GM12878 (cell line): ENCODE measurements at regions not wholly inside any gene's neighbourhood (a gene's known extent, or its start where the extent isn't known, plus 50 kb on each side); places are given as distances from the start of the nearest gene placed in this dataset.
A peak's percentile ranks its signal among the peaks of the same experiment; 100 is the strongest.

Experiments used
- ATAC-seq: fragments of 200-7000 bp; cut with Tn5 transposase; 3 replicates; pipeline ENCODE4 v1.9.1; 2020; ENCODE audit warnings: mild to moderate bottlenecking, moderate library complexity
- BruUV-seq: library from RNA; stranded (reverse); fragments of 400-500 nt; replicated peaks from 2 replicates; lab custom pipeline; 2021; lab: Mats Ljungman, UMichigan
- CTCF ChIA-PET: fragments of 300-600 bp; sonication (Branson Sonifier 250); formaldehyde crosslinking; extraction: SDS; loops from one replicate; lab custom pipeline; 2021; ENCODE audit warnings: inconsistent platforms; lab: Yijun Ruan, JAX
- POLR2A ChIA-PET: fragments of 350-600 bp; formaldehyde crosslinking; extraction: SDS; loops from one replicate; lab custom pipeline; 2021; ENCODE audit warnings: inconsistent platforms; lab: Charles Lee
- RAD21 ChIA-PET: fragments of 300-600 bp; sonication (Branson Sonifier 250); formaldehyde crosslinking; loops from one replicate; lab custom pipeline; 2023; ENCODE audit warnings: antibody characterized with exemption; ENCODE audit not compliant: unreplicated experiment; lab: Charles Lee
- SMC1A ChIA-PET: fragments of 300-600 bp; sonication (Branson Sonifier 250); formaldehyde crosslinking; loops from one replicate; lab custom pipeline; 2023; ENCODE audit not compliant: unreplicated experiment, uncharacterized antibody; lab: Charles Lee
- DNase-seq: peaks from one replicate; pipeline ENCODE4 v3.0.0-alpha.2; 2011; ENCODE audit warnings: low read depth, low spot score
- FAIRE-seq: peaks from 3 replicates; lab custom pipeline; 2011; peaks lifted over from hg19 to GRCh38; lab: Jason Lieb, UNC
- H2AFZ ChIP-seq: 2 replicates; pipeline ENCODE4 v1.6.0; 2011; ENCODE audit warnings: low read depth, low read length, control low read depth; ENCODE audit not compliant: control insufficient read depth
- H3K27ac ChIP-seq: 2 replicates; pipeline ENCODE4 v1.5.1; 2011; ENCODE audit warnings: control low read depth; ENCODE audit not compliant: control insufficient read depth, insufficient read depth
- H3K27me3 ChIP-seq, 2 experiments: replicated peaks in 1 of 2; 2 replicates each; pipeline versions ENCODE4 v1.6.0 to v1.6.1; 2011; ENCODE audit warnings: low read length in 1 of 2; ENCODE audit not compliant: control insufficient read depth in 2 of 2, insufficient read depth in 2 of 2
- H3K36me3 ChIP-seq, 2 experiments: 2 replicates each; pipeline ENCODE4 v1.5.1; 2011; ENCODE audit warnings: low read length in 1 of 2; ENCODE audit not compliant: control insufficient read depth in 2 of 2, insufficient read depth in 2 of 2
- H3K4me1 ChIP-seq: 2 replicates; pipeline ENCODE4 v1.6.1; 2011; ENCODE audit warnings: mild to moderate bottlenecking, low read length, moderate library complexity, mixed read lengths; ENCODE audit not compliant: control insufficient read depth, insufficient read depth
- H3K4me2 ChIP-seq: 2 replicates; pipeline ENCODE4 v1.6.0; 2011; ENCODE audit warnings: control low read depth; ENCODE audit not compliant: control insufficient read depth, insufficient read depth
- H3K4me3 ChIP-seq: fragments of 200-600 bp; sonication (generic); 2 replicates; pipeline ENCODE4 v1.5.1; 2016
- H3K79me2 ChIP-seq: 2 replicates; pipeline ENCODE4 v1.6.0; 2011; ENCODE audit warnings: low read length; ENCODE audit not compliant: control insufficient read depth, insufficient read depth
- H3K9ac ChIP-seq: 2 replicates; pipeline ENCODE4 v1.8.0; 2011; ENCODE audit warnings: low read length, control low read depth, mixed read lengths; ENCODE audit not compliant: control insufficient read depth, insufficient read depth
- H3K9me3 ChIP-seq: replicated peaks from 3 replicates; pipeline ENCODE4 v1.5.1; 2011; ENCODE audit warnings: mild to moderate bottlenecking, low read length; ENCODE audit not compliant: control insufficient read depth, insufficient read depth
- H4K20me1 ChIP-seq: 2 replicates; pipeline ENCODE4 v1.6.0; 2011; ENCODE audit not compliant: control insufficient read depth, insufficient read depth
- ATF7 ChIP-seq: fragments of 450-650 bp; IDR thresholded peaks from 2 replicates; pipeline ENCODE4 v1.6.1; 2016; ENCODE audit warnings: low read depth, mild to moderate bottlenecking
- BCL11A ChIP-seq: IDR thresholded peaks from 2 replicates; pipeline ENCODE4 v1.6.1; 2011; ENCODE audit warnings: low read depth, low read length
- CREB1 ChIP-seq: IDR thresholded peaks from 2 replicates; pipeline ENCODE4 v1.6.1; 2012; ENCODE audit warnings: low read depth, mild to moderate bottlenecking, inconsistent platforms
- CREM ChIP-seq: IDR thresholded peaks from 2 replicates; pipeline ENCODE4 v1.6.1; 2014; ENCODE audit warnings: antibody characterized with exemption, low read depth
- DPF2 ChIP-seq: fragments of 450-650 bp; IDR thresholded peaks from 2 replicates; pipeline ENCODE4 v1.6.1; 2017; ENCODE audit warnings: mild to moderate bottlenecking
- FOXM1 ChIP-seq: IDR thresholded peaks from 2 replicates; pipeline ENCODE4 v1.6.1; 2012; ENCODE audit warnings: low read depth, mild to moderate bottlenecking, inconsistent platforms, low read length, moderate library complexity
- HDAC6 ChIP-seq: fragments of 200-600 bp; sonication (generic); IDR thresholded peaks from one replicate; pipeline ENCODE4 v1.8.0; 2017; ENCODE audit warnings: antibody characterized with exemption; ENCODE audit not compliant: unreplicated experiment
- MEF2A ChIP-seq: IDR thresholded peaks from 2 replicates; pipeline ENCODE4 v1.6.1; 2011; ENCODE audit warnings: low read depth, mild to moderate bottlenecking, low read length, moderate library complexity; ENCODE audit not compliant: insufficient read depth
- MEF2B ChIP-seq: fragments of 450-650 bp; IDR thresholded peaks from 2 replicates; pipeline ENCODE4 v1.6.1; 2018; ENCODE audit warnings: mild to moderate bottlenecking, moderate library complexity; ENCODE audit not compliant: partially characterized antibody, poor library complexity, severe bottlenecking
- MLLT1 ChIP-seq: fragments of 450-650 bp; IDR thresholded peaks from 2 replicates; pipeline ENCODE4 v1.6.1; 2016; ENCODE audit warnings: mild to moderate bottlenecking
- MTA2 ChIP-seq: fragments of 450-650 bp; IDR thresholded peaks from 2 replicates; pipeline ENCODE4 v1.6.1; 2016; ENCODE audit warnings: low read depth, mild to moderate bottlenecking, moderate library complexity
- NFIC ChIP-seq: IDR thresholded peaks from 2 replicates; pipeline ENCODE4 v1.6.1; 2012; ENCODE audit warnings: low read depth, mild to moderate bottlenecking, inconsistent platforms, low read length, moderate library complexity
- PML ChIP-seq: IDR thresholded peaks from 2 replicates; pipeline ENCODE4 v1.6.1; 2012; ENCODE audit warnings: low read length, inconsistent platforms
- RAD21 ChIP-seq: IDR thresholded peaks from 2 replicates; pipeline ENCODE4 v1.6.1; 2011; ENCODE audit warnings: mild to moderate bottlenecking, low read depth, low read length, moderate library complexity; ENCODE audit not compliant: insufficient read depth
- RB1 ChIP-seq: fragments of 450-650 bp; formaldehyde crosslinking; IDR thresholded peaks from 2 replicates; pipeline ENCODE4 v1.6.1; 2017; ENCODE audit warnings: mild to moderate bottlenecking, borderline replicate concordance
- RELB ChIP-seq: fragments of 450-650 bp; IDR thresholded peaks from 2 replicates; pipeline ENCODE4 v1.6.1; 2017; ENCODE audit warnings: low read depth, mild to moderate bottlenecking, moderate library complexity
- RFX5 ChIP-seq: IDR thresholded peaks from 2 replicates; pipeline ENCODE4 v1.6.1; 2011; ENCODE audit warnings: low read depth, low read length, improper control_type of control experiment
- YY1 ChIP-seq: IDR thresholded peaks from 2 replicates; pipeline ENCODE4 v1.6.1; 2011; ENCODE audit warnings: low read depth, mild to moderate bottlenecking, low read length
- WGBS: methylation state at CpG from one replicate; pipeline ENCODE4 v1.1.6; 2016; ENCODE audit warnings: low lambda C conversion rate; ENCODE audit not compliant: insufficient replicate concordance, insufficient coverage; ENCODE audit errors: missing lambda C conversion rate; 5-methylcytosine and 5-hydroxymethylcytosine counted together
- in situ Hi-C: fragments of 300-500 bp; cut with MboI; formaldehyde crosslinking; loops from 9 replicates; pipeline ENCODE4 v1.14.3; 2018; ENCODE audit warnings: mixed read lengths
- intact Hi-C: fragments of 100-400 bp; cut with micrococcal nuclease; formaldehyde crosslinking; loops from one replicate; pipeline ENCODE4 v1.14.2; 2022; ENCODE audit not compliant: unreplicated experiment
- TF ChIP-seq, protein P1 (sequence below): IDR thresholded peaks from 2 replicates; pipeline ENCODE4 v1.6.1; 2012; ENCODE audit warnings: low read depth, low read length, improper control_type of control experiment
- TF ChIP-seq, protein P2 (sequence below): fragments of 450-650 bp; IDR thresholded peaks from 2 replicates; pipeline ENCODE4 v1.6.1; 2017; ENCODE audit warnings: mild to moderate bottlenecking, low read depth, inconsistent platforms; ENCODE audit not compliant: poor library complexity, severe bottlenecking

GRCh38 chr2:144325086-144325485 lies 194.8 kb downstream of the ZEB2 start:
- Histone ChIP-seq H3K27ac (peak overlapping the region; percentile 74), H3K79me2 (peaks cover 29% of the 10 kb centered on the region), H3K9ac (peak overlapping the region; percentile 63), H3K9me3 (peaks cover 7% of the 10 kb centered on the region), H4K20me1 (no peaks in the 10 kb centered on the region), H3K4me2 (peak overlapping the region; percentile 66), H2AFZ (peak overlapping the region; percentile 72), H3K36me3 (no peaks in the 10 kb centered on the region), H3K27me3 (no peaks in the 10 kb centered on the region), H3K4me1 (peaks cover 12% of the 10 kb centered on the region; the same call in 1 of the 2 replicates), H3K4me3 (peak overlapping the region; percentile 48; the same call in 1 of the 2 replicates)
- RAD21 ChIA-PET, result interaction anchor here (0.7 to 1.8 kb wide), 8 partner anchors 14 to 223 kb away, joined by 3 to 8 read pairs (median 4); no protein-coding TSS in a partner anchor
- ATAC-seq, result peak; percentile 89
- SMC1A ChIA-PET, result interaction anchor here (0.8 to 1.7 kb wide), 12 partner anchors 11 to 159 kb away, joined by 3 to 9 read pairs (median 4); no protein-coding TSS in a partner anchor
- peak; percentile 63 for DNase-seq
- in situ Hi-C loops (no loop called here), intact Hi-C loops (loop anchor here (2.0 kb wide), 1 partner anchor 58 kb away; no protein-coding TSS in a partner anchor)
- CTCF ChIA-PET, result interaction anchor here (0.6 to 1.2 kb wide), 5 partner anchors 24 to 377 kb away, joined by 3 to 4 read pairs (median 3); no protein-coding TSS in a partner anchor
- BruUV-seq, result no TSS peak
- POLR2A ChIA-PET, result interaction anchor here (0.6 to 1.8 kb wide), 3 partner anchors 29 to 84 kb away, joined by 3 to 4 read pairs (median 3); no protein-coding TSS in a partner anchor
- peak; percentile 27 for FAIRE-seq
- 10% methylated on average over 3 of the region's 3 CpGs for WGBS
- TF ChIP-seq NFIC (no peak), CREM (peak; percentile 27; the same call in 1 of the 2 replicates), DPF2 (no peak), CREB1 (peak; percentile 67), RFX5 (no peak), MEF2B (peak; percentile 14), MEF2A (0 out of 2 replicates have a peak, but pooled peaks have one; percentile 19), MTA2 (peak; percentile 49; the same call in 1 of the 2 replicates), PML (no peak), RB1 (no peak), ATF7 (peak; percentile 56; the same call in 1 of the 2 replicates), MLLT1 (peak; percentile 56; the same call in 1 of the 2 replicates), RAD21 (0 out of 2 replicates have a peak, but pooled peaks have one; percentile 11), YY1 (peak; percentile 82), HDAC6 (no peak), BCL11A (0 out of 2 replicates have a peak, but pooled peaks have one; percentile 32), FOXM1 (0 out of 2 replicates have a peak, but pooled peaks have one; percentile 15), RELB (peak; percentile 47; the same call in 1 of the 2 replicates)
- TF ChIP-seq, protein P1, sequence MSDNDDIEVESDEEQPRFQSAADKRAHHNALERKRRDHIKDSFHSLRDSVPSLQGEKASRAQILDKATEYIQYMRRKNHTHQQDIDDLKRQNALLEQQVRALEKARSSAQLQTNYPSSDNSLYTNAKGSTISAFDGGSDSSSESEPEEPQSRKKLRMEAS, result no peak
- TF ChIP-seq, protein P2, sequence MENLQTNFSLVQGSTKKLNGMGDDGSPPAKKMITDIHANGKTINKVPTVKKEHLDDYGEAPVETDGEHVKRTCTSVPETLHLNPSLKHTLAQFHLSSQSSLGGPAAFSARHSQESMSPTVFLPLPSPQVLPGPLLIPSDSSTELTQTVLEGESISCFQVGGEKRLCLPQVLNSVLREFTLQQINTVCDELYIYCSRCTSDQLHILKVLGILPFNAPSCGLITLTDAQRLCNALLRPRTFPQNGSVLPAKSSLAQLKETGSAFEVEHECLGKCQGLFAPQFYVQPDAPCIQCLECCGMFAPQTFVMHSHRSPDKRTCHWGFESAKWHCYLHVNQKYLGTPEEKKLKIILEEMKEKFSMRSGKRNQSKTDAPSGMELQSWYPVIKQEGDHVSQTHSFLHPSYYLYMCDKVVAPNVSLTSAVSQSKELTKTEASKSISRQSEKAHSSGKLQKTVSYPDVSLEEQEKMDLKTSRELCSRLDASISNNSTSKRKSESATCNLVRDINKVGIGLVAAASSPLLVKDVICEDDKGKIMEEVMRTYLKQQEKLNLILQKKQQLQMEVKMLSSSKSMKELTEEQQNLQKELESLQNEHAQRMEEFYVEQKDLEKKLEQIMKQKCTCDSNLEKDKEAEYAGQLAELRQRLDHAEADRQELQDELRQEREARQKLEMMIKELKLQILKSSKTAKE, result no peak
